ENCODE measurements at regions not wholly inside any gene's neighbourhood (a gene's known extent, or its start where the extent isn't known, plus 50 kb on each side); places are given as distances from the start of the nearest gene placed in this dataset.

- DNase-seq (ENCODE audit: low spot score) (no peak), ATAC-seq (ENCODE audit: insufficient number of reproducible peaks, low FRiP score, low read depth) (no peak)
- TF ChIP-seq CTCF (IDR thresholded peaks at IDR 0.05): no peak
- Histone ChIP-seq H3K4me3 (no peak overlapping the region), H3K4me1 (ENCODE audit: control insufficient read depth in 1 of 2, low read depth in 2 of 2) (no peaks in the 10 kb centered on the region), H3K27ac (no peak overlapping the region), H3K9me3 (no peaks in the 10 kb centered on the region), H3K36me3 (no peaks in the 10 kb centered on the region), H3K27me3 (replicated peaks; ENCODE audit: insufficient read depth) (no peaks in the 10 kb centered on the region)
Observed at GRCh38 chr18:43380104-43380672, 102.9 kb upstream of the SYT4 start.

DNA sequence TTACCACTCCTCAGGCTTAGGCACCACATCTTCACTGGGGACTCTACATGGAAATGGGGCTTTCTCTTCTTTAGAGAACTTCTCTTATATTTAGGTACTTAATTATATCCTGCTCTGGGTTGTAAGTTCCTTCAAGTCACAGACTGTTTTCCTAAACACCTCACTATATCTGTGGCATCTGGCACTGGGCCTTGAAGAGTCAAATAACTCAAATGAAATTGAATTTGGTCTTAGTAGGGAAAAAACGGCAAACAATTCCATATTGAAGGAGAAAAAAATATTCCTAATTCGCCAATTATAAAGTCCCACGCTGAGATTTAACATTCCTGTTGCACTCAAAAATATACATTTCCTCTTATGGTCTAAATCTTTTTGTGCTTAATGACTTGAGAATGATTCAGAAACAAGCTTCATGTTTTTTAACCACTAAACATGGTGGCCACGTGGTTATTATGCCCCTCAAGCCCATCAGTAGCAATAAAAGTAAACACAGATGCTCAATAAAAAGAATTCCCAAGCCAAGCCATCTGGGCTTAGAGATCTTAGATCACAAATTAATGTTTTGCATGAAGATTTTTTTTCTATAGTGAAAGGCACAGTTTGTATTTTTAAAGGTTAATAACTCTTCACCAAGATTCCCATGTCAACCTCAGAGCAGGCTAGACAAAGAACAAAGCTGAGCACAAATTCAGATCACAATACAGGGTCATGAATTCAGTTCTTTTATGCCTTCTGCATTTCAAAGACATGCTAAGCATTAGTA, 105.5 kb upstream of the SYT4 start:
- H3K9me3 ChIP-seq: no peaks in the 10 kb centered on the region
- no peaks in the 10 kb centered on the region for H3K36me3 ChIP-seq
- H3K27ac ChIP-seq: no peak overlapping the region
- TF ChIP-seq CTCF (IDR thresholded peaks at IDR 0.05): no peak
- ATAC-seq (ENCODE audit: insufficient number of reproducible peaks, low FRiP score, low read depth) (no peak), DNase-seq (ENCODE audit: low spot score) (no peak)
- H3K27me3 ChIP-seq (replicated peaks; ENCODE audit: insufficient read depth): no peaks in the 10 kb centered on the region
- no peaks in the 10 kb centered on the region for H3K4me1 ChIP-seq (ENCODE audit: control insufficient read depth in 1 of 2, low read depth in 2 of 2)
- H3K4me3 ChIP-seq: no peak overlapping the region

DNA sequence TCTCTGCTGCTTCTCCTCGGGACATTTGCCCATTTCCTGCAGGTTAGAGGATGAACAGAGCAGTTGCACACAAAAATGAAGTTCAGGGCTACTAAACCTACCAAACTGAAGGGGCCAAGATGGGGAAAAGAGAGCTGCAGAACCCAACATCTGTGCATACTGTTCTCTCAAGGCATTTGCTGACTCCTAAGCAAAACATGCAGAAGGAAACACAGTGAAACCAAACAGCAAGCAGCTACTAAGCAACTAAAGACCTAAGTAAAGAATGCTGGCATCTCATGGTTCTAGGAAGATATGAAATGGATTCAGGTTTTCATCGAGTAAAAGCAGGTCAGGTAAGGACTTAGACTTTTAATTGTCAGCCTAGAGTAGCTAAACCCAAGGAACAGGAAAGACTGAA, 111.9 kb upstream of the SYT4 start:
- H3K36me3 ChIP-seq: no peaks in the 10 kb centered on the region
- H3K27ac ChIP-seq: no peak overlapping the region
- no peak overlapping the region for H3K4me3 ChIP-seq
- no peaks in the 10 kb centered on the region for H3K9me3 ChIP-seq
- no peaks in the 10 kb centered on the region for H3K27me3 ChIP-seq (replicated peaks; ENCODE audit: insufficient read depth)
- DNase-seq (ENCODE audit: low spot score) (no peak), ATAC-seq (ENCODE audit: insufficient number of reproducible peaks, low FRiP score, low read depth) (no peak)
- no peak for TF ChIP-seq CTCF (IDR thresholded peaks at IDR 0.05)
- H3K4me1 ChIP-seq (ENCODE audit: control insufficient read depth in 1 of 2, low read depth in 2 of 2): no peaks in the 10 kb centered on the region

- Histone ChIP-seq H3K4me3 (no peak overlapping the region), H3K4me1 (ENCODE audit: control insufficient read depth in 1 of 2, low read depth in 2 of 2) (no peaks in the 10 kb centered on the region), H3K9me3 (no peaks in the 10 kb centered on the region), H3K27me3 (replicated peaks; ENCODE audit: insufficient read depth) (no peaks in the 10 kb centered on the region), H3K27ac (no peak overlapping the region), H3K36me3 (no peaks in the 10 kb centered on the region)
- DNase-seq (ENCODE audit: low spot score) (no peak), ATAC-seq (ENCODE audit: insufficient number of reproducible peaks, low FRiP score, low read depth) (no peak)
- no peak for TF ChIP-seq CTCF (IDR thresholded peaks at IDR 0.05)
Observed at GRCh38 chr18:43392168-43392567, 114.9 kb upstream of the SYT4 start.

DNA sequence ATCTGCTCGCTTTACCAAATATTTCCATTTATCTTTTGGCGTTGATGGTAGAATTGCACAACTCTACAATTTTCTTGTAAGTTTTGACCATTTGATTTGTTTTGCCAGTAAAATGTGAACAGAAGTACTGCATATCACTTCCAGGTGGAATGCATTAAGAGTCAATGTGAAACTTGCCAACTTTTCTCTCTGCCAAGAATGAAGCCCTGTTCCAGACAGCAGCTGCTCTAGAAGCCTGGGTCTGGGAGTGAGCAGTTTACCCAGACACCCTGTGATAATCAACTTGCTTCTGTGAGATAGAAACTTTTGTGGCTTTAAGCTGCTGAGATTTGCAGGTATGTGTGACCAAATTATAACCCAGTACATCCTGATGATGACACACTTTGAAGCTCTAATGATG, 115.9 kb upstream of the SYT4 start:
- Histone ChIP-seq H3K36me3 (no peaks in the 10 kb centered on the region), H3K4me1 (ENCODE audit: control insufficient read depth in 1 of 2, low read depth in 2 of 2) (no peaks in the 10 kb centered on the region), H3K9me3 (no peaks in the 10 kb centered on the region), H3K4me3 (no peak overlapping the region), H3K27ac (no peak overlapping the region), H3K27me3 (replicated peaks; ENCODE audit: insufficient read depth) (no peaks in the 10 kb centered on the region)
- DNase-seq (ENCODE audit: low spot score) (no peak), ATAC-seq (ENCODE audit: insufficient number of reproducible peaks, low FRiP score, low read depth) (no peak)
- TF ChIP-seq CTCF (IDR thresholded peaks at IDR 0.05): no peak

Data from thoracic aorta (tissue), 2 donors.